ENCODE measurements at regions not wholly inside any gene's neighbourhood (a gene's known extent, or its start where the extent isn't known, plus 50 kb on each side); places are given as distances from the start of the nearest gene placed in this dataset.
A peak's percentile ranks its signal among the peaks of the same experiment; 100 is the strongest.

- TF ChIP-seq ZNF24 (IDR thresholded peaks at IDR 0.05) (0 out of 2 replicates have a peak, but pooled peaks have one; percentile 45), ESRRA (IDR thresholded peaks at IDR 0.05; ENCODE audit: low read length) (no peak), NFYA (IDR thresholded peaks at IDR 0.05; ENCODE audit: borderline replicate concordance, low read depth, low read length) (no peak), TBL1XR1 (IDR thresholded peaks at IDR 0.05; ENCODE audit: low read depth, low read length) (peak; percentile 96), SREBF2 (IDR thresholded peaks at IDR 0.05; ENCODE audit: low read length) (no peak), HDAC6 (IDR thresholded peaks at IDR 0.05; ENCODE audit: unreplicated experiment) (no peak), SMARCA5 (IDR thresholded peaks at IDR 0.05) (no peak), RUNX3 (IDR thresholded peaks at IDR 0.05; ENCODE audit: low read length) (peak; percentile 99), STAT3 (IDR thresholded peaks at IDR 0.05; ENCODE audit: low read depth, low read length) (peak; percentile 93; the same call in 1 of the 2 replicates), ETV6 (conservative IDR thresholded peaks at IDR 0.05 in 1 of 2, IDR thresholded peaks at IDR 0.05 in 1 of 2; ENCODE audit: borderline replicate concordance in 1 of 2, low read depth in 1 of 2) (peak in 1 of 2 experiments; percentile 78; a peak in 2 of 4 replicates), POU2F2 (IDR thresholded peaks at IDR 0.05; ENCODE audit: borderline replicate concordance, low read depth, low read length) (peak; percentile 74; the same call in 1 of the 3 replicates), JUND (IDR thresholded peaks at IDR 0.05; ENCODE audit: low read depth, low read length) (peak; percentile 88), ZNF274 (IDR thresholded peaks at IDR 0.05; ENCODE audit: insufficient read depth, insufficient read length) (no peak), IRF3 (IDR thresholded peaks at IDR 0.05) (no peak), SIX5 (IDR thresholded peaks at IDR 0.05; ENCODE audit: low read depth, low read length, severe bottlenecking) (no peak), SPI1 (IDR thresholded peaks at IDR 0.05; ENCODE audit: borderline replicate concordance, insufficient read depth, low read depth, low read length) (peak; percentile 69; the same call in 1 of the 2 replicates), MEF2A (IDR thresholded peaks at IDR 0.05; ENCODE audit: insufficient read depth, low read depth, low read length) (peak; percentile 86), SREBF1 (IDR thresholded peaks at IDR 0.05; ENCODE audit: low read length) (no peak), FOS (IDR thresholded peaks at IDR 0.05; ENCODE audit: borderline replicate concordance, extremely low read depth, insufficient read length) (no peak), ZZZ3 (IDR thresholded peaks at IDR 0.05; ENCODE audit: control insufficient read depth, insufficient read length, low read depth) (no peak), NBN (IDR thresholded peaks at IDR 0.05) (peak; percentile 88)
- TF ChIP-seq, protein P1, sequence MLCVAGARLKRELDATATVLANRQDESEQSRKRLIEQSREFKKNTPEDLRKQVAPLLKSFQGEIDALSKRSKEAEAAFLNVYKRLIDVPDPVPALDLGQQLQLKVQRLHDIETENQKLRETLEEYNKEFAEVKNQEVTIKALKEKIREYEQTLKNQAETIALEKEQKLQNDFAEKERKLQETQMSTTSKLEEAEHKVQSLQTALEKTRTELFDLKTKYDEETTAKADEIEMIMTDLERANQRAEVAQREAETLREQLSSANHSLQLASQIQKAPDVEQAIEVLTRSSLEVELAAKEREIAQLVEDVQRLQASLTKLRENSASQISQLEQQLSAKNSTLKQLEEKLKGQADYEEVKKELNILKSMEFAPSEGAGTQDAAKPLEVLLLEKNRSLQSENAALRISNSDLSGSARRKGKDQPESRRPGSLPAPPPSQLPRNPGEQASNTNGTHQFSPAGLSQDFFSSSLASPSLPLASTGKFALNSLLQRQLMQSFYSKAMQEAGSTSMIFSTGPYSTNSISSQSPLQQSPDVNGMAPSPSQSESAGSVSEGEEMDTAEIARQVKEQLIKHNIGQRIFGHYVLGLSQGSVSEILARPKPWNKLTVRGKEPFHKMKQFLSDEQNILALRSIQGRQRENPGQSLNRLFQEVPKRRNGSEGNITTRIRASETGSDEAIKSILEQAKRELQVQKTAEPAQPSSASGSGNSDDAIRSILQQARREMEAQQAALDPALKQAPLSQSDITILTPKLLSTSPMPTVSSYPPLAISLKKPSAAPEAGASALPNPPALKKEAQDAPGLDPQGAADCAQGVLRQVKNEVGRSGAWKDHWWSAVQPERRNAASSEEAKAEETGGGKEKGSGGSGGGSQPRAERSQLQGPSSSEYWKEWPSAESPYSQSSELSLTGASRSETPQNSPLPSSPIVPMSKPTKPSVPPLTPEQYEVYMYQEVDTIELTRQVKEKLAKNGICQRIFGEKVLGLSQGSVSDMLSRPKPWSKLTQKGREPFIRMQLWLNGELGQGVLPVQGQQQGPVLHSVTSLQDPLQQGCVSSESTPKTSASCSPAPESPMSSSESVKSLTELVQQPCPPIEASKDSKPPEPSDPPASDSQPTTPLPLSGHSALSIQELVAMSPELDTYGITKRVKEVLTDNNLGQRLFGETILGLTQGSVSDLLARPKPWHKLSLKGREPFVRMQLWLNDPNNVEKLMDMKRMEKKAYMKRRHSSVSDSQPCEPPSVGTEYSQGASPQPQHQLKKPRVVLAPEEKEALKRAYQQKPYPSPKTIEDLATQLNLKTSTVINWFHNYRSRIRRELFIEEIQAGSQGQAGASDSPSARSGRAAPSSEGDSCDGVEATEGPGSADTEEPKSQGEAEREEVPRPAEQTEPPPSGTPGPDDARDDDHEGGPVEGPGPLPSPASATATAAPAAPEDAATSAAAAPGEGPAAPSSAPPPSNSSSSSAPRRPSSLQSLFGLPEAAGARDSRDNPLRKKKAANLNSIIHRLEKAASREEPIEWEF (IDR thresholded peaks at IDR 0.05; ENCODE audit: insufficient replicate concordance, low read depth, low read length), result peak; percentile 57
- TF ChIP-seq, protein P2, sequence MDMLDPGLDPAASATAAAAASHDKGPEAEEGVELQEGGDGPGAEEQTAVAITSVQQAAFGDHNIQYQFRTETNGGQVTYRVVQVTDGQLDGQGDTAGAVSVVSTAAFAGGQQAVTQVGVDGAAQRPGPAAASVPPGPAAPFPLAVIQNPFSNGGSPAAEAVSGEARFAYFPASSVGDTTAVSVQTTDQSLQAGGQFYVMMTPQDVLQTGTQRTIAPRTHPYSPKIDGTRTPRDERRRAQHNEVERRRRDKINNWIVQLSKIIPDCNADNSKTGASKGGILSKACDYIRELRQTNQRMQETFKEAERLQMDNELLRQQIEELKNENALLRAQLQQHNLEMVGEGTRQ (IDR thresholded peaks at IDR 0.05; ENCODE audit: borderline replicate concordance, low read depth, low read length), result no peak
- TF ChIP-seq, protein P3, sequence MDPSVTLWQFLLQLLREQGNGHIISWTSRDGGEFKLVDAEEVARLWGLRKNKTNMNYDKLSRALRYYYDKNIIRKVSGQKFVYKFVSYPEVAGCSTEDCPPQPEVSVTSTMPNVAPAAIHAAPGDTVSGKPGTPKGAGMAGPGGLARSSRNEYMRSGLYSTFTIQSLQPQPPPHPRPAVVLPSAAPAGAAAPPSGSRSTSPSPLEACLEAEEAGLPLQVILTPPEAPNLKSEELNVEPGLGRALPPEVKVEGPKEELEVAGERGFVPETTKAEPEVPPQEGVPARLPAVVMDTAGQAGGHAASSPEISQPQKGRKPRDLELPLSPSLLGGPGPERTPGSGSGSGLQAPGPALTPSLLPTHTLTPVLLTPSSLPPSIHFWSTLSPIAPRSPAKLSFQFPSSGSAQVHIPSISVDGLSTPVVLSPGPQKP (IDR thresholded peaks at IDR 0.05; ENCODE audit: low read depth, low read length), result 0 out of 2 replicates have a peak, but pooled peaks have one; percentile 12
Measured at GRCh38 chr11:128318856-128319474, 268.4 kb downstream of the ETS1 start (continued).

All from GM12878 (cell line).